Neural progenitor cell (in vitro differentiated cells): ENCODE measurements at regions not wholly inside any gene's neighbourhood (a gene's known extent, or its start where the extent isn't known, plus 50 kb on each side); places are given as distances from the start of the nearest gene placed in this dataset.

Experiments used
- DNase-seq: peaks from one replicate; pipeline ENCODE4 v3.0.0-alpha.2; 2016; ENCODE audit warnings: low spot score
- H2AFZ ChIP-seq: fragments of 200-600 bp; sonication (generic); replicated peaks from 2 replicates; pipeline ENCODE4 v1.6.1; 2016; ENCODE audit warnings: antibody characterized with exemption
- H3F3A ChIP-seq: fragments of 200-600 bp; sonication (generic); 2 replicates; pipeline ENCODE4 v1.6.1; 2016; ENCODE audit warnings: antibody characterized with exemption, low read depth
- H3K27ac ChIP-seq: fragments of 200-600 bp; sonication (generic); 2 replicates; pipeline ENCODE4 v1.5.1; 2016; ENCODE audit warnings: mild to moderate bottlenecking
- H3K27me3 ChIP-seq: fragments of 200-600 bp; sonication (generic); 2 replicates; pipeline ENCODE4 v1.6.1; 2016; ENCODE audit warnings: mild to moderate bottlenecking, moderate library complexity
- H3K36me3 ChIP-seq: fragments of 200-600 bp; sonication (generic); 2 replicates; pipeline ENCODE4 v1.5.1; 2016
- H3K4me1 ChIP-seq: fragments of 200-600 bp; sonication (generic); 2 replicates; pipeline ENCODE4 v1.6.1; 2016; ENCODE audit warnings: mixed run types
- H3K4me2 ChIP-seq: fragments of 200-600 bp; sonication (generic); 2 replicates; pipeline ENCODE4 v1.6.1; 2016
- H3K4me3 ChIP-seq: fragments of 200-600 bp; sonication (generic); 2 replicates; pipeline ENCODE4 v1.5.1; 2016
- H3K79me2 ChIP-seq: fragments of 200-600 bp; sonication (generic); 2 replicates; pipeline ENCODE4 v1.6.1; 2016; ENCODE audit warnings: low read depth
- H3K9ac ChIP-seq: fragments of 200-600 bp; sonication (generic); 2 replicates; pipeline ENCODE4 v1.6.1; 2016
- H3K9me3 ChIP-seq: fragments of 200-600 bp; sonication (generic); 2 replicates; pipeline ENCODE4 v1.5.1; 2016; ENCODE audit warnings: low read depth
- H4K20me1 ChIP-seq: fragments of 200-600 bp; sonication (generic); 2 replicates; pipeline ENCODE4 v1.6.1; 2016; ENCODE audit warnings: low read depth
- H3K27ac Mint-ChIP-seq: 3 replicates; pipeline ENCODE4 v1.8.0; 2021; ENCODE audit warnings: mixed read lengths
- H3K27me3 Mint-ChIP-seq: 2 replicates; pipeline ENCODE4 v1.8.0; 2022; ENCODE audit warnings: low read depth, mild to moderate bottlenecking, inconsistent platforms, moderate library complexity, mixed read lengths; ENCODE audit not compliant: insufficient read depth
- H3K36me3 Mint-ChIP-seq: 3 replicates; pipeline ENCODE4 v1.8.0; 2021; ENCODE audit warnings: mixed read lengths
- H3K4me1 Mint-ChIP-seq: 3 replicates; pipeline ENCODE4 v1.8.0; 2021; ENCODE audit warnings: mixed read lengths
- H3K4me3 Mint-ChIP-seq: 3 replicates; pipeline ENCODE4 v1.8.0; 2021; ENCODE audit warnings: mild to moderate bottlenecking, moderate library complexity, mixed read lengths
- H3K9me3 Mint-ChIP-seq: 3 replicates; pipeline ENCODE4 v1.8.0; 2020; ENCODE audit warnings: mixed read lengths
- CTCF ChIP-seq: fragments of 200-600 bp; sonication (generic); IDR thresholded peaks from 2 replicates; pipeline ENCODE4 v1.5.1; 2017; ENCODE audit warnings: antibody characterized with exemption, mild to moderate bottlenecking
- EZH2 ChIP-seq: fragments of 200-600 bp; sonication (generic); IDR thresholded peaks from 2 replicates; pipeline ENCODE4 v1.6.1; 2017; ENCODE audit warnings: antibody characterized with exemption, mild to moderate bottlenecking, moderate library complexity
- EZH2phosphoT487 ChIP-seq: fragments of 200-600 bp; sonication (generic); IDR thresholded peaks from 2 replicates; pipeline ENCODE4 v1.6.1; 2017; ENCODE audit warnings: antibody characterized with exemption

GRCh38 chr3:180382638-180383180, 219.3 kb upstream of the TTC14 start:
- no peaks in the 10 kb centered on the region for H3K79me2 ChIP-seq
- no peaks in the 10 kb centered on the region for H3K27me3 ChIP-seq
- H3K9me3 Mint-ChIP-seq = peaks cover 2% of the 10 kb centered on the region
- H3K27ac Mint-ChIP-seq = peak overlapping the region; percentile 81
- no peak overlapping the region for H3K4me3 Mint-ChIP-seq
- H3K4me2 ChIP-seq = no peak overlapping the region
- no peaks in the 10 kb centered on the region for H3K27me3 Mint-ChIP-seq
- no peak overlapping the region for H3K9ac ChIP-seq
- H3K27ac ChIP-seq = no peak overlapping the region
- H3K36me3 ChIP-seq = no peaks in the 10 kb centered on the region
- peaks cover 11% of the 10 kb centered on the region for H3K4me1 ChIP-seq
- TF ChIP-seq EZH2phosphoT487 = no peak
- TF ChIP-seq CTCF = no peak
- no peak for TF ChIP-seq EZH2
- peak; percentile 33 for DNase-seq
- no peaks in the 10 kb centered on the region for H3K9me3 ChIP-seq
- H3K4me1 Mint-ChIP-seq = peaks cover 20% of the 10 kb centered on the region
- peak overlapping the region; percentile 61 for H2AFZ ChIP-seq
- H4K20me1 ChIP-seq = no peaks in the 10 kb centered on the region
- H3F3A ChIP-seq = no peaks in the 10 kb centered on the region
- H3K4me3 ChIP-seq = no peak overlapping the region
- H3K36me3 Mint-ChIP-seq = no peaks in the 10 kb centered on the region

- Histone ChIP-seq H3K4me2 (no peak overlapping the region), H3K79me2 (no peaks in the 10 kb centered on the region), H3K27ac (no peak overlapping the region), H3F3A (no peaks in the 10 kb centered on the region), H3K4me1 (peaks cover 11% of the 10 kb centered on the region), H3K9ac (no peak overlapping the region), H3K27me3 (no peaks in the 10 kb centered on the region), H4K20me1 (no peaks in the 10 kb centered on the region), H3K36me3 (no peaks in the 10 kb centered on the region), H3K9me3 (no peaks in the 10 kb centered on the region), H2AFZ (no peak overlapping the region), H3K4me3 (no peak overlapping the region)
- Mint-ChIP-seq H3K36me3 (no peaks in the 10 kb centered on the region), H3K4me1 (peaks cover 20% of the 10 kb centered on the region), H3K27me3 (no peaks in the 10 kb centered on the region), H3K9me3 (peaks cover 2% of the 10 kb centered on the region), H3K27ac (no peak overlapping the region), H3K4me3 (no peak overlapping the region)
- DNase-seq = no peak
- TF ChIP-seq CTCF (no peak), EZH2 (no peak), EZH2phosphoT487 (no peak)
These were observed 218.5 kb upstream of the TTC14 start for GRCh38 chr3:180383332-180384020.

- TF ChIP-seq EZH2 (no peak), EZH2phosphoT487 (no peak), CTCF (no peak)
- Mint-ChIP-seq H3K4me1 (no peaks in the 10 kb centered on the region), H3K9me3 (no peaks in the 10 kb centered on the region), H3K27ac (no peak overlapping the region), H3K36me3 (no peaks in the 10 kb centered on the region), H3K4me3 (no peak overlapping the region), H3K27me3 (no peaks in the 10 kb centered on the region)
- Histone ChIP-seq H3K36me3 (no peaks in the 10 kb centered on the region), H3K4me3 (no peak overlapping the region), H3K27ac (no peak overlapping the region), H3K4me1 (no peaks in the 10 kb centered on the region), H3K9ac (no peak overlapping the region), H3K9me3 (no peaks in the 10 kb centered on the region), H3K4me2 (no peak overlapping the region), H4K20me1 (no peaks in the 10 kb centered on the region), H2AFZ (no peak overlapping the region), H3K79me2 (no peaks in the 10 kb centered on the region), H3K27me3 (no peaks in the 10 kb centered on the region), H3F3A (no peaks in the 10 kb centered on the region)
- DNase-seq = no peak
These were observed 211.7 kb upstream of the TTC14 start for GRCh38 chr3:180390313-180390712.
